ENCODE measurements at regions not wholly inside any gene's neighbourhood (a gene's known extent, or its start where the extent isn't known, plus 50 kb on each side); places are given as distances from the start of the nearest gene placed in this dataset.
"Not testable (repeated sequence)": the region's sequence is repeated elsewhere in the genome, so short reads cannot be mapped to it uniquely, and the experiment has no call there.

GRCh38 chr5:33092719-33093118 lies 348.0 kb upstream of the TARS1 start:
- no peak for DNase-seq (ENCODE audit: low spot score)
- ChIA-PET POLR2A (ENCODE audit: low non-redundant PET) (no interaction called here), CTCF (no interaction called here)
- TF ChIP-seq, protein P1, sequence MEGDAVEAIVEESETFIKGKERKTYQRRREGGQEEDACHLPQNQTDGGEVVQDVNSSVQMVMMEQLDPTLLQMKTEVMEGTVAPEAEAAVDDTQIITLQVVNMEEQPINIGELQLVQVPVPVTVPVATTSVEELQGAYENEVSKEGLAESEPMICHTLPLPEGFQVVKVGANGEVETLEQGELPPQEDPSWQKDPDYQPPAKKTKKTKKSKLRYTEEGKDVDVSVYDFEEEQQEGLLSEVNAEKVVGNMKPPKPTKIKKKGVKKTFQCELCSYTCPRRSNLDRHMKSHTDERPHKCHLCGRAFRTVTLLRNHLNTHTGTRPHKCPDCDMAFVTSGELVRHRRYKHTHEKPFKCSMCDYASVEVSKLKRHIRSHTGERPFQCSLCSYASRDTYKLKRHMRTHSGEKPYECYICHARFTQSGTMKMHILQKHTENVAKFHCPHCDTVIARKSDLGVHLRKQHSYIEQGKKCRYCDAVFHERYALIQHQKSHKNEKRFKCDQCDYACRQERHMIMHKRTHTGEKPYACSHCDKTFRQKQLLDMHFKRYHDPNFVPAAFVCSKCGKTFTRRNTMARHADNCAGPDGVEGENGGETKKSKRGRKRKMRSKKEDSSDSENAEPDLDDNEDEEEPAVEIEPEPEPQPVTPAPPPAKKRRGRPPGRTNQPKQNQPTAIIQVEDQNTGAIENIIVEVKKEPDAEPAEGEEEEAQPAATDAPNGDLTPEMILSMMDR (conservative IDR thresholded peaks at IDR 0.05; ENCODE audit: low read depth): no peak
- no peak overlapping the region for H3K27ac ChIP-seq

GRCh38 chr5:33102551-33102950 lies 338.2 kb upstream of the TARS1 start:
- POLR2A ChIA-PET (ENCODE audit: low non-redundant PET): no interaction called here

DNA sequence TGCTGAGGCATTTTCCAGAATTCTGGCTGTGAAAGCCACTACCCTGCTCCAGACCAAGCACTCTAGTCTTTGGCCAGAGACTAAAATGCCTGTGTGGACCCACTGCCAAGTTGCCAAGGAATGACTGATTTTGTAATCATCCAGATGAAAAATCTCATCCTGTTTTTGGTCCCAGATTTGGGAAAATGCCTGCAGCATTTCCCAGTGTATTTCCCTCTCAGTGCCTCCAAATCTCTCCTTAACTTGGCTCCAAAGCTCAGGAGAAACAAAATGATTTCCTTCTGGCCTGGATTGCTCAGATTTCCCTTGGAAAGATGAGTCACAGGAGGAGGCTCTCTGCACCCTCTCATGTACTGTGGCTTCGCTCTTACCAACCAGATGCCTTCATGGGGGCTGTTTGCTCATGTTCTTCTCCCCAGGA lies 335.2 kb upstream of the TARS1 start:
- peak; percentile 13 for DNase-seq (ENCODE audit: low spot score)
- ChIA-PET POLR2A (ENCODE audit: low non-redundant PET) (no interaction called here), CTCF (no interaction called here)
- TF ChIP-seq, protein P1 (conservative IDR thresholded peaks at IDR 0.05; ENCODE audit: low read depth): no peak
- H3K27ac ChIP-seq: peak overlapping the region; percentile 71

More at GRCh38 chr5:33102551-33102950, 338.2 kb upstream of the TARS1 start:
- no peak overlapping the region for H3K27ac ChIP-seq
- TF ChIP-seq, protein P1 (conservative IDR thresholded peaks at IDR 0.05; ENCODE audit: low read depth): no peak
- CTCF ChIA-PET: no interaction called here
- no peak for DNase-seq (ENCODE audit: low spot score)

- POLR2A ChIA-PET (ENCODE audit: low non-redundant PET); H3K27ac ChIP-seq; CTCF ChIA-PET; DNase-seq (ENCODE audit: low spot score): not testable (repeated sequence)
These were observed 330.3 kb upstream of the TARS1 start for GRCh38 chr5:33110496-33110895.

GRCh38 chr5:33114361-33114760 lies 326.4 kb upstream of the TARS1 start:
- ChIA-PET POLR2A (ENCODE audit: low non-redundant PET) (no interaction called here), CTCF (no interaction called here)
- H3K27ac ChIP-seq: no peak overlapping the region
- TF ChIP-seq, protein P1 (conservative IDR thresholded peaks at IDR 0.05; ENCODE audit: low read depth): no peak
- DNase-seq (ENCODE audit: low spot score): no peak

GRCh38 chr5:33115467-33115866 lies 325.3 kb upstream of the TARS1 start:
- no peak for DNase-seq (ENCODE audit: low spot score)
- CTCF ChIA-PET: no interaction called here
- no peak overlapping the region for H3K27ac ChIP-seq
- POLR2A ChIA-PET (ENCODE audit: low non-redundant PET): no interaction called here
- TF ChIP-seq, protein P1 (conservative IDR thresholded peaks at IDR 0.05; ENCODE audit: low read depth): no peak

DNA sequence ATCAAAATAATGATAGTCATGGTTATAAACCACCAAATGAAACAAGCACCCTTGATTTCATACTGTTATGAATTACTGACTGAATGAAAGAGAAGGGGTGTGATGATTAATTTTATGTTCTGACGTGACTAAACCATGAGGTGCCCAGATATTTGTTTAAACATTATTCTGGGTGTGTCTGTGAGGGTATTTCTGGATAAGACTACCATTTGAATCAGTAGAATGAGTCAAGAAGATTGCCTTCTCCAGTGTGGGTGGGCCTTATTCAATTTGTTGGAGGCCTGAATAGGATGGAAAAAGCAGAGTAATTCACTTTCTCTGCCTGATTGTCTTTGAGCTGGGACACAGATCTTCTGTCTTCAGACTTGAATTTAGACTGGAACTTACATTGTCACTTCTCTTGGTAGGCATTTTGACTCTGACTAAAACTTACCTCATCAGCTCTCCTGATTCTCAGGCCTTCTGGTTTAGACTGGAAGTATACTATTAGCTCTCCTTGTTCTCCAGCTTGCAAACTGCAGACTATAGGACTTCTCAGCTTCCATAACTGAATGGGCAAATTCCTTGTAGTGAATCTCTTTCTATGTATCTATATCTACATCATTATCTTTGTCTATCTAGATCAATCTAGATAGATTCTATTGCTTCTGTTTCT lies 321.9 kb upstream of the TARS1 start:
- TF ChIP-seq, protein P1 (conservative IDR thresholded peaks at IDR 0.05; ENCODE audit: low read depth): no peak
- ChIA-PET POLR2A (ENCODE audit: low non-redundant PET) (no interaction called here), CTCF (no interaction called here)
- peak; percentile 26 for DNase-seq (ENCODE audit: low spot score)
- no peak overlapping the region for H3K27ac ChIP-seq

Measured in RWPE1 (cell line).